IMR-90 (cell line): ENCODE measurements at regions not wholly inside any gene's neighbourhood (a gene's known extent, or its start where the extent isn't known, plus 50 kb on each side); places are given as distances from the start of the nearest gene placed in this dataset.

ENCODE experiments used
- BHLHE40 ChIP-seq: fragments of 150-350 bp; IDR thresholded peaks from 2 replicates; pipeline ENCODE4 v1.6.1; 2016; ENCODE audit warnings: mild to moderate bottlenecking, low read depth, low read length
- CEBPB ChIP-seq: IDR thresholded peaks from 2 replicates; pipeline ENCODE4 v1.6.1; 2012; ENCODE audit warnings: low read depth, low read length, improper control_type of control experiment
- MAZ ChIP-seq: IDR thresholded peaks from 2 replicates; pipeline ENCODE4 v1.6.1; 2012; ENCODE audit warnings: low read depth, mild to moderate bottlenecking, low read length, improper control_type of control experiment, moderate library complexity, borderline replicate concordance
- NFE2L2 ChIP-seq: fragments of 150-350 bp; IDR thresholded peaks from 2 replicates; pipeline ENCODE4 v1.6.1; 2016; ENCODE audit warnings: low read depth, mild to moderate bottlenecking, low read length
- POLR2A ChIP-seq: IDR thresholded peaks from 2 replicates; pipeline ENCODE4 v1.6.1; 2012; ENCODE audit warnings: mild to moderate bottlenecking, low read depth, low read length
- TF ChIP-seq, protein P1 (sequence below): conservative IDR thresholded peaks from 2 replicates; pipeline ENCODE4 v1.5.1; 2012; ENCODE audit warnings: mild to moderate bottlenecking, low read depth, low read length, improper control_type of control experiment
- TF ChIP-seq, protein P2 (sequence below): fragments of 150-350 bp; IDR thresholded peaks from 2 replicates; pipeline ENCODE4 v1.6.1; 2017; ENCODE audit warnings: mild to moderate bottlenecking, antibody characterized with exemption, low read length, low read depth

DNA sequence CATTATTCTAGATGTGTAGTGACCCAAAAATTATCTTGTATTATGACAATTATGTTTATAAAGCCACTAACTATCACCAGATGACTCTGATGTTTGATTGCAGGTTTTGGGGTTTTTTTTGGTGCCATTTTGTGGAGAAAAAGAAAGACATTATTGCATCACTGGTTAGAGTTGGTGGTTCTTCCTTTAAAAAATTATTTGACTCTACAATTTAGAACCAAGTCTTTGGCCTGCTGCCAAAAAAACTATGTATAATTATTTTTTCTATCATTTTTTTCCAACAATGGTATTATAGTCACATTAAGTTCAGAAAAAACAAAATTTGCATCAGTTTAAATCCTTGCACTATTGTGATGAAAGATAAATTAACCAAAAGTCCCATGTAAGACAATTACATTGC is 258.6 kb upstream of the GRM7 start:
- TF ChIP-seq, protein P1, sequence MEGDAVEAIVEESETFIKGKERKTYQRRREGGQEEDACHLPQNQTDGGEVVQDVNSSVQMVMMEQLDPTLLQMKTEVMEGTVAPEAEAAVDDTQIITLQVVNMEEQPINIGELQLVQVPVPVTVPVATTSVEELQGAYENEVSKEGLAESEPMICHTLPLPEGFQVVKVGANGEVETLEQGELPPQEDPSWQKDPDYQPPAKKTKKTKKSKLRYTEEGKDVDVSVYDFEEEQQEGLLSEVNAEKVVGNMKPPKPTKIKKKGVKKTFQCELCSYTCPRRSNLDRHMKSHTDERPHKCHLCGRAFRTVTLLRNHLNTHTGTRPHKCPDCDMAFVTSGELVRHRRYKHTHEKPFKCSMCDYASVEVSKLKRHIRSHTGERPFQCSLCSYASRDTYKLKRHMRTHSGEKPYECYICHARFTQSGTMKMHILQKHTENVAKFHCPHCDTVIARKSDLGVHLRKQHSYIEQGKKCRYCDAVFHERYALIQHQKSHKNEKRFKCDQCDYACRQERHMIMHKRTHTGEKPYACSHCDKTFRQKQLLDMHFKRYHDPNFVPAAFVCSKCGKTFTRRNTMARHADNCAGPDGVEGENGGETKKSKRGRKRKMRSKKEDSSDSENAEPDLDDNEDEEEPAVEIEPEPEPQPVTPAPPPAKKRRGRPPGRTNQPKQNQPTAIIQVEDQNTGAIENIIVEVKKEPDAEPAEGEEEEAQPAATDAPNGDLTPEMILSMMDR, result no peak
- TF ChIP-seq POLR2A (no peak), BHLHE40 (no peak), MAZ (no peak), CEBPB (no peak), NFE2L2 (no peak)
- TF ChIP-seq, protein P2, sequence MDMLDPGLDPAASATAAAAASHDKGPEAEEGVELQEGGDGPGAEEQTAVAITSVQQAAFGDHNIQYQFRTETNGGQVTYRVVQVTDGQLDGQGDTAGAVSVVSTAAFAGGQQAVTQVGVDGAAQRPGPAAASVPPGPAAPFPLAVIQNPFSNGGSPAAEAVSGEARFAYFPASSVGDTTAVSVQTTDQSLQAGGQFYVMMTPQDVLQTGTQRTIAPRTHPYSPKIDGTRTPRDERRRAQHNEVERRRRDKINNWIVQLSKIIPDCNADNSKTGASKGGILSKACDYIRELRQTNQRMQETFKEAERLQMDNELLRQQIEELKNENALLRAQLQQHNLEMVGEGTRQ, result no peak
